C4-2B (cell line): ENCODE measurements at regions not wholly inside any gene's neighbourhood (a gene's known extent, or its start where the extent isn't known, plus 50 kb on each side); places are given as distances from the start of the nearest gene placed in this dataset.

ENCODE experiments used
- H3K27ac ChIP-seq: fragments of 450-650 bp; 2 replicates; pipeline ENCODE4 v1.5.1; 2017
- CTCF ChIP-seq: fragments of 450-650 bp; conservative IDR thresholded peaks from 2 replicates; pipeline ENCODE4 v1.5.1; 2017; ENCODE audit warnings: mild to moderate bottlenecking
- ZFX ChIP-seq: fragments of 450-650 bp; IDR thresholded peaks from 2 replicates; pipeline ENCODE4 v1.6.1; 2017

- TF ChIP-seq ZFX, result no peak
- TF ChIP-seq CTCF, result no peak
- no peak overlapping the region for H3K27ac ChIP-seq
Measured at GRCh38 chr10:111531690-111532089, 454.9 kb downstream of the ADRA2A start.

- H3K27ac ChIP-seq, result no peak overlapping the region
- no peak for TF ChIP-seq ZFX
Measured at GRCh38 chr10:111532139-111532538, 455.3 kb downstream of the ADRA2A start.

- H3K27ac ChIP-seq, result no peak overlapping the region
- no peak for TF ChIP-seq ZFX
- TF ChIP-seq CTCF, result no peak
Measured at GRCh38 chr10:111539246-111539645, 462.4 kb downstream of the ADRA2A start.

GRCh38 chr10:111543854-111544253, 467.0 kb downstream of the ADRA2A start:
- TF ChIP-seq ZFX (no peak), CTCF (no peak)
- no peak overlapping the region for H3K27ac ChIP-seq

- no peak for TF ChIP-seq ZFX
- no peak for TF ChIP-seq CTCF
Measured at GRCh38 chr10:111545861-111546605, 469.2 kb downstream of the ADRA2A start.

GRCh38 chr10:111548084-111548726, 471.4 kb downstream of the ADRA2A start:
- no peak for TF ChIP-seq CTCF
- TF ChIP-seq ZFX, result no peak
- no peak overlapping the region for H3K27ac ChIP-seq

More at GRCh38 chr10:111545861-111546605, 469.2 kb downstream of the ADRA2A start:
- no peak overlapping the region for H3K27ac ChIP-seq

GRCh38 chr10:111551001-111551400, 474.2 kb downstream of the ADRA2A start:
- TF ChIP-seq CTCF, result no peak
- TF ChIP-seq ZFX, result no peak
- no peak overlapping the region for H3K27ac ChIP-seq
